ELR (cell line): ENCODE measurements at regions not wholly inside any gene's neighbourhood (a gene's known extent, or its start where the extent isn't known, plus 50 kb on each side); places are given as distances from the start of the nearest gene placed in this dataset.

ENCODE experiments used
- DNase-seq: peaks from one replicate; pipeline ENCODE4 v3.0.0-alpha.2; 2015; ENCODE audit warnings: low read depth

DNA sequence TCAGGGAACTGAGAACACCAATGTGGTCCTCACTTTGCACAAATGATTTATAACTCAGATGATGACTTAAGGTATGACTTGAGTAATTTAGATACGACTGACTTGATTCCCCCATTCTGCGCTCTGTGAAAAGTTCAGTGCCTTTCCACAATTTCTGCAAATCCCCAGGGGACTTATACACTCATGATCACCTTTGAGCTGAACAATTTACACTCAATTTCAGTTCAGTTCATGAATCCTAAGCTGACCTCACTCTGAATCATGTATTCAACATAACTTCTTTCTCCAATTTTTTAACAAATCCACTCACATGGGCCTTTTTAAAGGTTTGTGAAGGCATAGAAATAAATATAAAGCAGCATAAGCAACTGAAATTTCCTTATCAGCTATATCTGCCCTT lies 274.2 kb downstream of the FAM76B start:
- DNase-seq: peak; percentile 36

DNA sequence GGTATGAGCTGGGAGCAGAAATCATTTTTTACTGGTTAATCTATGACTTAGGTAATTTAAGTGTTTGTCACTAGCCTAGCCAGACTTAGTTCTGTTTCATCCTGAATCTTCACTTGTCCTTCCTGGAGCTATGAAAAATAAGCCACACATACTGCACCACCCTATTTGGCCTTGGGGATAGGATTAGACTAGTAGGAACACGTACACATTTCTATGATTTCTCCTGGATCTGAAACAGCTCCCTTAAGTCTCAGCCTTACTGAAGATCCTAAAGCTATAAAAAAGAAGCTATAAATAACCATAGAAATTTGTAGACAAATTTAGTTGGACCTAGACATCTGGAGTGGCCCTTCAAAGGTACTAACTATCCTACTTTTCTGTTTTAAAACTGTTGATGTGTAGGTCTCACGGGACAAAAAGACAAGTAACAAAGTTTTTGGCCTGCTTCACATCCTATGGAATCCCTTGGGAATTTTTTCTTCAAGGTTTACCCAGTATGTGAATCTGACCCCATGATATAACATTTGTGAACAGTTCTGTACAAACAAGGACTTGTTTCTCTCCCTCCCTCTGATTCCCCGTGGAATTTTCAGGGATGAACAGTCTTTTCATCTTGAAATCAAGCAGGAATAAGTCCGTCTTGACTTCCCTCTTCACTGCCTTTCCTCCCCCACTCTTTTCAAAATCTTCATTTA lies 275.0 kb downstream of the FAM76B start:
- no peak for DNase-seq

DNA sequence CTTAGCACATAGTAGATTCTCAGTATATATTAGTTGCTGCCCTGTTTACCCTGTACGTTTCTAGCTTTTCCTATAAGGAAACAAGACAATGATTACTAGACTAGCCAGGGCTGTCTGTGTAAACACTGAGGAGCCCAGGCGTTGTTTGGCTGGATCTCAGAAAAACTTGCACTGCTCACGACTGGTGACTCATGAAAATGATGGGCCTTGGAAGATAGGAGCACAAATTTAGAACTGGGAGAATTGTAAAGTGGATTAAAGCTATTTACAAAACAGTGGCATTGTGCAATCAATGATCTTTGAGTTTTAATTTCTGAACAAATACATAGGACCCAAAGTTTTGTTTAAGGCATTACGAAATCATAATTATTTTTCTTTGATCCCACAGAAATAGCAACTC lies 276.9 kb downstream of the FAM76B start:
- peak; percentile 63 for DNase-seq

- DNase-seq: peak; percentile 13
These were observed 277.4 kb downstream of the FAM76B start for GRCh38 chr11:95512177-95512576.

DNA sequence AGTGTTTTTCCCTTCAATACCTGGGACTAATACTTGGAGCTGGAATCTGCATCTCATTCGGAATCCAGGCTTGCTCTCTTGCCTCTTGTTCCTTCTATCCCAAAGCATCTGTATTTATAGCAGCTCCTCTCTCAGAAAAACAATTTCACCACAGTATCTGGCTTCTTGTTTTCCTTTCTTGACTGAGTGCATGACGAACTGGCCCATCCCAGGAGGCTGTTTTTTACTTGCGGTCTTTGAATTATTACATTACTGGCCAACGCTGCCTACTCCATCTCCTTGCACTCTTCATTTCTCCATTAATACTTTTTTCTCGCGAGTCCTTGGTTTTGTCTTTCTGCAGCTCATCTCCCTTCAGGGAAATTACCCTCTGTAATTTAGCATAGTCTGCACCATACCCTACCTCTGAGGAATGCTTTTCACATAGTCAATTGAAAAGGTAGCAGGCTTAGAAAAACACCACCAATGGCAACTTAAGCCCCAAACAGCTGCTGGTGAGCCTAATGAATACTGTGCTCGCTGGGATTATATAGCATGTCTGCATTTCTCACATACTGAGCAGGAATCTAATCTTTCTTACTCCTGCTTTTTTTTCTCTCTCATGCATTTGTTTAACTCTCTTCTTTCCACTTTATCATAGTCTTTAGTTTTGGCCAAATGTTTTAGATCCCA lies 277.4 kb upstream of the SESN3 start:
- no peak for DNase-seq

DNA sequence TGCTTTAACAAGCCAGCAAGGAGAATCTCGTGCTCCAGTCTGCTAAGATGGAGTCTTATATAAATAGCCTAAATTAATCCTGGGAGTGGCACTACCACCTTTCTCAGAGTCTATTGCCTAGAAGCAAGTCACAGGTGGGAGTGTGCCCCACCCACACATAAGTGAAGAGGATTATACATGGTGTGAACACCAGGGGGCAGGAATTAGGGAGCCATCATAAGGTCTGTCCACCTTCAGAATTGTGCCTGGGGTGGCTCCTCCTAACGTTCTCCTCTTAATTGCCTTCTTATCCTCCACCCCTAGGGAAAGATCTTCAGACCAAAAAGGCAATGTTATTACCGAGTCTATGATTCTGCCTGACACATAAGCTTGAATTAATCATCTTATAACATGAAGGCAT lies 276.8 kb upstream of the SESN3 start:
- no peak for DNase-seq

DNA sequence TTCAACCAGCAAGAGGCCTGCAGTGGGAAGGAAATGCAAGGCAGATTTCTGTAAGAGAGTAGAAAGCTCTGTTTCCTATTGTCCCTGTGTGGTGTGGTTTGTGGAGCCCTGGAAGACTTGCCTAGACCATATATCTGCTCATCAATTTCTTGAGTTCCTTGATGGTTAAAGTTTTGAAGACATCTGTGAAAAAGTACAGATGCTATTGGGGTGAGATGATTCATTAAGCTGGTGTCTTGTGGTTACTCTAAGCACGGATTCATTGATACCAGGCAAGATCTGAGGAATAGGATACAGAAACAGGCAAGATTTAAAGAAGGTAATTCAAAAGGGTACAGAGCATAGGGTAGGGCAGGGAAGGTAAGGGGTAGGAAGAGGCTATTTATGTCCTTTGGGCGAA lies 275.8 kb upstream of the SESN3 start:
- no peak for DNase-seq

DNA sequence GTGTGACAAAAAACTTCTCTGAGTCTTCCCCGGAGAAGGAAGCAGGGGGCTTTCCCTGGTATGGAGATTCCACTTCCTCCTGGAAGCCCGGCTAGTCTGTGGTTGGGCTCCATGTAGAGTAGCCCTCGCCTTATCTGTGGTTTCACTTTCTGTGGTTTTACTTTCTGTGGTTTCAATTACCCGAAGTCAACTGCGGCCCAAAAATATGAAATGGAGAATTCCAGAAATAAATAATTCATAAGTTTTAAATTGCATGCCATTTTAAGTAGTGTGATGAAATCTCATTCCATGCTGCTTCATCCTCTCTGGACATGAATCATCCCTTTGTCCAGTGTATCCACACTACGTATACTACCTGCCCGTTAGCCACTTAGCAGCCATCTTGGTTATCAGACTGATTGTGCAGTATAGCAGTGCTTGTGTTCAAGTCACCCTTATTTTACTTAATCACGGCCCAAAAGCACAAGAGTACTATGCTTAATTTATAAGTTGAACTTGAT lies 275.0 kb upstream of the SESN3 start:
- DNase-seq: peak; percentile 21

DNA sequence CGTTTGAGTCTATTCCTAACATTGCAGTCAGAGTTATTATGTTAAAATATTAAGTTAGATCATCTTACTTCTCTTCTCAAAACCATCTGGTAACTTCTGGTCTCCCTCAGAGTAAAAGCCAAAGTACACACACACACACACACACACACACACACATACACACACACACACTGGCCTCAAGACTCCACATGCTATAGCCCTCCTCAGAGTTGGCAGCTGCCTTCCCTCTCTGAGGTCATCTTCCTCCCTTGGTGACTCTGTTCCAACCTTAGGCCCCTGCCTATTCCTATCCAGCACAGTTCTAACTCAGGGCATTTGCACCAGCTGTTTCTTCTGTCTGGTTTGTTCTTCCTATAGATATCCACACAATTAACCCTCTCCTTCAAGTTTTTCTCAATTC lies 272.0 kb upstream of the SESN3 start:
- DNase-seq: no peak

DNA sequence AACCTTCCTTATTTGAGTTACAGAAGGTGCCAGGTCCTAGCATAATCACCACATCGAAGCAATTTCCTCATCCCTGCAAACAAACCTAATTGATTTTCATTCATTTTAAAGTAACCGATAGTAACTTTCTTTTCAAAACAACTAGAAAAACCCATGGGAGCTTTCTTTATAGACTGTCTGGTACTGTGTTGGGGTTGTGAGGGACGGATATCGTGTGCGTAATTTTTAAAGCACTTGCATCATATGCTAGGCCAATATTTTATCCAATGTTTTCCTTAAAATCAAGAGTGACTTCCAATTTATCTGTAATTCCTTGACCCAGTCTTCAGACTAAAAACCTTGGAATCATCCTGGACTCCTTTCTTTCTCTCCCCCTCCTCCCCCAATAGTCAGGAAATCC lies 271.5 kb upstream of the SESN3 start:
- DNase-seq: no peak

DNA sequence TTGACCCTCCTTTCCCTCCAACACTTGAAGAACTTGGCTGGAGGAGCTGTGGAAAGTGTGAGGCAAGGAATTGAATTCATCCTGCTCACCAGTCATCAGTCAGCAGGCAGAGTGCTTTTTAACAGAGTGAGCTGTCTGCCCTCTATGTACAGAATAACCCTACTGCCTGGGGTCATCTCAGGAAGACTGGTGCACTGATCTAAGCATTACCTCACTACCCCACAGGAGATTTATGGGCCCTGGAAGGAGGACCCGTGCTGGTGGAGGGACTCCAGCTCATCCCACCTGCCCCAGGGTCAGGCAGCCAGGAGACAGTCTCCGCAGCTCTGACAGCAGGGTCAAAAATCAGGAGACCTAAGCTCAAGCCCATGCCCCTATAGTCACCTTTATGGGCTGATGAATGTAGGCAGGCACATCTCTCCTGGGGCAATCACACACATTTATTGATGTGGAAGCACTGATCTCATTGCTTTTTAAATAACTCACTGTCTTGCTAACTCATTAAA lies 270.8 kb upstream of the SESN3 start:
- no peak for DNase-seq

GRCh38 chr11:95500466-95500865 lies 269.5 kb upstream of the SESN3 start:
- DNase-seq: no peak

DNA sequence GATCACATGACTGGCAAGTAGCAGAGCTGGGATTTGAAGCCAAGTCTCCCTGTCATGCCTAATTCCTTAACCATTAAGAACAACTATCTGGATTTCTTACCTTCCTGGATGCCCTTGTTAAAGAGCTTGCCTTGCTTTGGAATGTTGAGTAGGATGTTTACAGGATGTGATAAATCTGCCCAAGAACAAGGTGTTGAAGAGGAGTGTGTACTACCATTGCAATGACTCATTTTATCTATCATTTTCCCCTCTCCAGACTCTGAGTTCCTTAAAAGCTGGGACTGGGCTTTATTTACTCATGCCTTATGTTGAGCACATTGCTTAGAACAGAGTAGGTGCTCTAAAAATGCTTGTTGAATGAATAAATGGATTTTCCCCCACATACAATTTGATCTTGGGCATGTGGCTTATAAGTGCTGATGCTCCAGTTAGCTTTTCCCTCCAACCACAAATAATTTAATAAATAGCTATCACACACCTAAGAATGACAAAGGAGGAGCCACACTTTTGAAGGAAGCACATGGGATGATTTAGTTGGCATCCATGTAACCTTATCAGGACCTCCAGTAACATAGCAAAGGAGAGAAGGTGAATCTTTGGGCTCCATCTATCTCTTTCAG lies 268.6 kb upstream of the SESN3 start:
- DNase-seq: peak; percentile 50

DNA sequence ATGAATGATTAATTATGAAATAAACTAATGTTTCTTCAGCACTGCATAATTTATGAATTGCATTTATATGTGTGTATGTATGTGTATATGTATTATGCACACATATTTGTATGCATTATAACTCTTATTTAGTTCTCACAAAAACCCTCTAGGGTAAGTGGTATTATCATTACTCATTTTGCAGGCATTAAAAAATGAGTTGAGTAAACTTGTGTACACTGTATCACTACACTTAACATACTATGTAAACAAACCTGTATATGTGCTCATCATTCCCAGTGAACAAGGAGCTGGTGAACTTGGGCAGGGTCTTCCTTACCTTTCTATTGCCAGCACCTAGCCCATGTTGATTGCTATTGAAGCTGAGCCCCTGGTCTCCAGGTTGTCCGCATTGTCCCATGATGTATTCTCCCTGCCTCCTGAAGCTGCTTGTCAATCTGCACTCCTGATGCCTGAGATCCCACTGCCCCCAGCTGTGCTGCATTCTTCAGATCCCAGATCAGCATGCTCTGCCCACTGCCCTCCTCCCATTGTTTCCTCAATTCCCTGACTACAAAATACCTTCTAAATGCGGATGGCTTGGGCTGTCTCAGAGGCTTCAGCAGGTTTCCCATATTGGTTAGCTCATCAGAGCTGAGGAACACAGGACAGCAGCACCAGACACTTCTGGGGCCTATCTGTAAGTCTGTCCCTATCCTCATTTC lies 267.9 kb upstream of the SESN3 start:
- DNase-seq: no peak

- DNase-seq: no peak
These were observed 265.9 kb upstream of the SESN3 start for GRCh38 chr11:95496901-95497300.

DNA sequence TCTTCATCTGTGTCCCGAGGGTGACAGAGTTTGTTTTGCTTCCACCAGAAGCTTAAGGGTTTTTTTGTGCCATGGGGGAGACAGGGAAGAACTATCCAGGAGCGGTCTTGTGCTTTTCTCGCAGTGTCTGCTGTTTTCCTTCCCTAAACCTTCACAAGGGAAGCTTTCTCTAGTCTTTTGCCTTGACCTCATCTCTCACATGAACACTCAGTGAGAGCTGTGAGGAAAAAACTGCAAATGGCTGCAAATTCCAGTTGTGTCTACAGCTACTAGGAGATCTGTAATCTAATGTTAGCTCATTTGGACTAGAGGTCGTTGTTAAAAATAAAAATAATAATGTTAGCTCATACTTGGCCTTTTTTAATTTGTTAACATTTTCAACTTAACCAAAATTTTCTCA lies 264.7 kb upstream of the SESN3 start:
- DNase-seq: no peak

GRCh38 chr11:95494856-95495255 lies 263.9 kb upstream of the SESN3 start:
- no peak for DNase-seq

DNA sequence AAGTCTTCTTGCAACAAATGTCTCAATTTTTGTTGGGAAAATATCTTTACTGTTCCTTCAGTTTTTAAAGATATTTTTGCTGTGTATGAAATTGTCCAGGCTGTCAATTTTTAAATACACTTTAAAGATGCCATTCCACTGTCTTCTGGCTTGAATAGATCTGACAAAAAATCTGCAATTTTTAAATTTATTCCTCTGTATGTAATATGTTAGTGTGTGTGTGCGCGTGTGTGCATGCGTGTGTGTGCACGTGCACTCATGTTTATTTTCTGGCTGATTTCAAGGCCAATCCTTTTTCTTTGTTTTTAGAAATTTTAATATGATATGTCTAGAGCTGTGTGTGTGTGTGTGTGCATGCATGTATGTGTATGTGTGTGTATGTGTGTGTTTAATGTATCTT lies 263.2 kb upstream of the SESN3 start:
- DNase-seq: no peak

GRCh38 chr11:95490625-95491024 lies 259.6 kb upstream of the SESN3 start:
- DNase-seq: no peak

GRCh38 chr11:95487938-95488337 lies 256.9 kb upstream of the SESN3 start:
- no peak for DNase-seq

- no peak for DNase-seq
These were observed 256.4 kb upstream of the SESN3 start for GRCh38 chr11:95487391-95487790.

DNA sequence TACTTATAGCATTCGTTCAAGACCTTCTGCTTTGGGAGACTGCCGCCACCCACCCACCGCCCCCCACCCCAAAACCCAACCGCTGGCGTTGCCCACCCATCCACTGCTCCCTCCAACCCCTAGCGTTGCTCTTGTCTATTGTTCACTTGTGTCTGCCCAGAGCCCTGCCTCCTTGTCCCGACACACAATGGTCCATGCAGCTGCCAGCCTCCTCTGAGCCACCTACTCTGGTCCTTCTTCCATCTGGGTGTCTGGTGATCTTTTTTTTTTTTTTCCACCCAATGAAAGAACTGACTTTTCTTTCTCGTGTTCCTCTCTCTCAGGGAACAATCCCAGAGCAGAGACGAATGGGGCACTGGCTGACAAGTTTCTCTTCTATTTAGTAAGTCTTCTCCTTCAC lies 256.0 kb upstream of the SESN3 start:
- no peak for DNase-seq

GRCh38 chr11:95486466-95486865 lies 255.5 kb upstream of the SESN3 start:
- no peak for DNase-seq
